ENCODE measurements at regions not wholly inside any gene's neighbourhood (a gene's known extent, or its start where the extent isn't known, plus 50 kb on each side); places are given as distances from the start of the nearest gene placed in this dataset.

DNA sequence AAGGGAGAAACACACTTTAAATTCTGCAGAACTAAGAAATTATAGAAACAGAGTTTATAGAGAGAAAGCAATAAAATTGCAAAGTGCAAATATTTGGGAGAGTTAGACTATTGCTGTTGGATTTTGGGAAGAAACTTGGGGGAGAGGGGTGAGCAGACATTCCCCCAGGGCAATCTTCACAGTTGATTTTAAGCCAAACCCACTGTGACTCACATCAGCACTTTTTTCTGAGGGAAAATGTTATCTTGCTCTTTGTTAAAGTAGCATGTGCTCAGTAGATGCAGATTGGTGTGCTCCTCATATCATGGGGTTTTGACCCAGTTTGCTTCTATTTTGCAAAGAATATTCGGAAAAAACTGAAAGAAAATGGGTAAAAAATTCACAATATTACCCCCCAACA, 367.6 kb downstream of the CDH11 start:
- 62% methylated on average over 1 of the region's 1 CpG for WGBS
- H3K27me3 ChIP-seq (ENCODE audit: control insufficient read depth, insufficient read depth), result no peaks in the 10 kb centered on the region
- H3K4me3 ChIP-seq (ENCODE audit: low read length), result no peak overlapping the region
- H3K9me3 ChIP-seq (ENCODE audit: control insufficient read depth, low read length), result no peaks in the 10 kb centered on the region
- no peaks in the 10 kb centered on the region for H3K4me1 ChIP-seq (ENCODE audit: control insufficient read depth, insufficient read depth, low read length)
- DNase-seq (no peak), ATAC-seq (no peak)
- intact Hi-C loops (cut with DNase I), result no loop called here
- no peak overlapping the region for H3K27ac ChIP-seq (ENCODE audit: low read length)

DNA sequence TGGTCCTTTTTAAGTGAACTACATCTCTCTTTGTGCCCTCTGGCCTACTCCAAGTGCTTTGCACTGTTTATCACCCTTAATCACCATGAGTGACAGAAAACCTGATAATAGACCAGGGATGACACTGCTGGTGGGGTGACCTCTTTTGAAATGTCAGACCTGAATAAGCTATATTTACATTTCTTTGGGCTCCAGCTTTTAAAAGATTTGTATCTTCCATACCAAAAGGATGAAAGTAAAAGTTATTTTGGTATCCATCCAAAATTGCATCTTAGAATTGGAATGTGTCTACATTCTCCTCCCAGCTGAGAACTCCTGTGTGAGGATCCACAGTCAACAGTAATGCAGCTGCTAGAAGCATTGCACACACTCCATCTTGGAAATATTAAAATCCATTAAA, 370.0 kb downstream of the CDH11 start:
- H3K4me1 ChIP-seq (ENCODE audit: control insufficient read depth, insufficient read depth, low read length), result no peaks in the 10 kb centered on the region
- ATAC-seq (no peak), DNase-seq (no peak)
- no peaks in the 10 kb centered on the region for H3K9me3 ChIP-seq (ENCODE audit: control insufficient read depth, low read length)
- no peak overlapping the region for H3K27ac ChIP-seq (ENCODE audit: low read length)
- H3K27me3 ChIP-seq (ENCODE audit: control insufficient read depth, insufficient read depth), result no peaks in the 10 kb centered on the region
- no peak overlapping the region for H3K4me3 ChIP-seq (ENCODE audit: low read length)
- intact Hi-C loops (cut with DNase I), result no loop called here

DNA sequence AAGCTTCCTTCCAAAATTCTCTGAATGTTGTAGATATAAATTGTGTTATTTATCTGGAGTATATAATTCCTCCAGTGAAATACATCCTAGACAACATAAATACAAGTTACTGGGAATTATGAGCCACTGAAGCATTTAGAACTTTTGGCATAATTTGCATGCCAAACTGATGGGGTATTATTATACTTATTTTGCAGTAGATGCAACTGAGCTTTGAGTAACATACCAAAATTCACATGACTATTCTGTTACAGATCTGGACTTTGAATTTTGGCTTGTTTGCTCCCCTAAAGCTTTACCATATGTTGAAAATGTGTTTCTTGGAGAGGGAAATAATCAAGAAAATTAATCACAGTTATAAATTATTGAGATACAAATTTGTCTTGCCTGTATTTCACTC, 372.5 kb downstream of the CDH11 start:
- no peak for DNase-seq
- intact Hi-C loops (cut with DNase I), result no loop called here
- no peak for ATAC-seq
- Histone ChIP-seq H3K4me1 (ENCODE audit: control insufficient read depth, insufficient read depth, low read length) (no peaks in the 10 kb centered on the region), H3K9me3 (ENCODE audit: control insufficient read depth, low read length) (no peaks in the 10 kb centered on the region), H3K27me3 (ENCODE audit: control insufficient read depth, insufficient read depth) (no peaks in the 10 kb centered on the region), H3K27ac (ENCODE audit: low read length) (no peak overlapping the region), H3K4me3 (ENCODE audit: low read length) (no peak overlapping the region)

DNA sequence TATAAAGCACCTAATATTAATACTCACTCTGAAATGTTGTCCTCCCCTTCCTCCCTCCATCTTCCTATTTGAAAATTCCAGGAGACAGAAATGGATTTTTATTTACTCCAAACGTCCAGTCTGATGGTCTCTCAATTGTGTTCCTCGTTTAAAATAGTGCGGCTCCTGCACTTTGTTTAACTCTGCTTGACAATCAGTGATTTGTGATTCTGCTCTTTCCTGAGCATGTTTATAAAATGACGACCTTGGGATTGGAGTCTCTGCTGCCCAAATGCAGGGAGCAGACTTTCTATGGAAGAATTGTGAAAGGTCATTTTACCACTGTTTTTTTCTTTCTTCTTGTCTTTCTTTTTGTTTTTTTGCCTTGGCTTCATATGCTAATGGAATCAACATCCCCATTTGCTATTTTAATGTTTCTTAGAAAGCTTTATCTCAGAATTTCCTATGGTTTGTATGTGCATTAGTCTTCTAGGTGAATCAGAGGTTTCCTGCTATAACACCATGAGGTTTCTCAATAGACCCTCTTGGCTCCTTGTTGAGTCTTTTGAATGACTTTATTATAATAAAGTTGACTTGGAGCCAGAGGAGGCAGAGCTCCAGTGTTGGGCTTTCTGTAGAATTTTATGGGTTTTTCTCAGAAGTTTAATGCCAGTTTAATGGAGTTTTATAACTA, 376.5 kb downstream of the CDH11 start:
- no peak for ATAC-seq
- no peaks in the 10 kb centered on the region for H3K27me3 ChIP-seq (ENCODE audit: control insufficient read depth, insufficient read depth)
- H3K9me3 ChIP-seq (ENCODE audit: control insufficient read depth, low read length), result no peaks in the 10 kb centered on the region
- DNase-seq, result no peak
- H3K4me1 ChIP-seq (ENCODE audit: control insufficient read depth, insufficient read depth, low read length), result no peaks in the 10 kb centered on the region
- H3K4me3 ChIP-seq (ENCODE audit: low read length), result no peak overlapping the region
- 30% methylated on average over 4 of the region's 4 CpGs for WGBS
- intact Hi-C loops (cut with DNase I), result no loop called here
- H3K27ac ChIP-seq (ENCODE audit: low read length), result no peak overlapping the region

DNA sequence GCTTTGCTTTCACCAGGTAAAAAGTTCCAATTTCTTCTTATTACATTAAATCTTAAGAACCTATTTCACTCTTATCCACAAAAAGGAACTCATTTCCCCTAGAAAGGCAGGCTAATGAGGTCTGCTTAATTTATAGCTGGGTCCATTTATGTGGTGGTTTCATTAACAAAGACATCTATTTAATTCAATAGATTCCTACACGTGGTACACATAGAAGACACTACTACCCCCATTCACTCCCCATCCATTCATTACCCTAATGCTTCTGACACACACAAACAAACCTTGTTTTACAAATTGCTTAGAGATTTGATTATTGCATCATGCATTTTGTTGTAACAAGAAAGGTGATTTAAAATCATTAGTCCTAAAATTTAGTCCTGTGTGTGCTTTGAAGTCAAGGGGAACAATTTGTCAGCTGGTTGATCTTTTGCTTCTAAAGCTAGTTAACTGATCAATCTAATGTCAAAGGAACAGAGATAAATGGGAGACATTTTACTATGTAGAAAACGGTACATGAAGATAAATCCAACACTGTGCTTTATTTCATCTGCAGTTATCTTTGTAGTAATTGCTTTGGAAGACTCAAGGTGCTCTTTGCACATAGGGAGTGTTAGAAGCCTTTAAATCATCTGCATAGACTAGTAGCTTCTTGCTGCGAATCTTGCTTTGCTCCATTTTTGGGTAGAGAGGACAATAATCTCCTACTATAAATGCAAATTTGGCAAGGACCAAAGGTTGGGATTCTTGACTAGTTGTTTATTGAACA, 379.2 kb downstream of the CDH11 start:
- intact Hi-C loops (cut with DNase I), result no loop called here
- DNase-seq (no peak), ATAC-seq (no peak)
- 70% methylated on average over 3 of the region's 3 CpGs for WGBS
- no peaks in the 10 kb centered on the region for H3K4me1 ChIP-seq (ENCODE audit: control insufficient read depth, insufficient read depth, low read length)
- H3K4me3 ChIP-seq (ENCODE audit: low read length), result no peak overlapping the region
- no peaks in the 10 kb centered on the region for H3K27me3 ChIP-seq (ENCODE audit: control insufficient read depth, insufficient read depth)
- H3K27ac ChIP-seq (ENCODE audit: low read length), result no peak overlapping the region
- H3K9me3 ChIP-seq (ENCODE audit: control insufficient read depth, low read length), result no peaks in the 10 kb centered on the region

DNA sequence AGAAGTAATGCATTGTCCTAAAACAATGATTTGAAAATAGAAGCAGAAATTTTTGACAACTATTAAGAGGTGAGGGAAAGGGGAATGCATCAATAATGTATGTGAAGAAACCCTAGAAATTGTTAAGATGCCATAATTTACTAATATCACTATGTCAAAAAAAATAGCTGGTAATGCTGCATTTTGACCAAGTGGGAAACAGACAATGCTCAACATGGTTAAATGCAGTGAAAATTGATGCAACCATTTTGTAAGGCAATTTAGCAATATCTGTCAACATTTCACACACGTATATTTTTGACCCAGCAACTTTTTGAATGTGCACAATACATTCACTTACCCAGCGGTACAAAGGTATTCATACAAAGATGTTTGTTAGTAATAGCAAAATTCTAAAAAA, 381.6 kb downstream of the CDH11 start:
- WGBS, result 61% methylated on average over 2 of the region's 2 CpGs
- intact Hi-C loops (cut with DNase I), result no loop called here
- Histone ChIP-seq H3K9me3 (ENCODE audit: control insufficient read depth, low read length) (no peaks in the 10 kb centered on the region), H3K27ac (ENCODE audit: low read length) (no peak overlapping the region), H3K27me3 (ENCODE audit: control insufficient read depth, insufficient read depth) (no peaks in the 10 kb centered on the region), H3K4me3 (ENCODE audit: low read length) (no peak overlapping the region), H3K4me1 (ENCODE audit: control insufficient read depth, insufficient read depth, low read length) (no peaks in the 10 kb centered on the region)
- ATAC-seq (no peak), DNase-seq (no peak)

DNA sequence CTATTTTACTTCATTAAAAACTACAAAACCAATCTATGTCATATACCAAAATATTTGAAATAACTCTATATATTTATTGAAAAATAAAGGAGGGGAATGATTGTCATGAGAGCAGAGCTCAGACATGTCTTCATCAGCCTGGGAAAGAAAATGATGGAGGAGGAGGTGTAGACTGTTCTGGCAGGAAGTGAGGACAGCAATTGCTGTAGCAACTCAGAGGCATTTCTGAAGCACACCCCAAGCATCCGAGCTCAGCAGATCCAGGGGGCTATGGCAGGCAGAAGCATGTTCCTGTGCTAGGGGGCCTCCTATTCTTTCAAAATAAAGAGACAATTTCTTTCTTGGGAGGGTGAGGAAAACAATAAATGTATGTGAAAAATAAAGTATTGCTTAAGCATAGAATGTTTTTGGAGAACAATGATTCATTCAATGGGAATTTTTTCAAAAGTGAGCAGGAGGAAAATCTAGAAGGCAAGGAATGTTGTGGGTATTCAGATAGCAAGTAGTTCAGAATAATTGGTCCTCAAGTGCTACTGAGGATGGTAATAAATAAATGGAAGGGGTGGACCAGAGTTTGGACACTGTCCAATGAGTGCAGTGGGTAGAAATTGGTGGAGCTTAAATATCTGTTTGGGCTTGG, 383.4 kb downstream of the CDH11 start:
- Histone ChIP-seq H3K9me3 (ENCODE audit: control insufficient read depth, low read length) (no peaks in the 10 kb centered on the region), H3K4me3 (ENCODE audit: low read length) (no peak overlapping the region), H3K27ac (ENCODE audit: low read length) (no peak overlapping the region), H3K4me1 (ENCODE audit: control insufficient read depth, insufficient read depth, low read length) (no peaks in the 10 kb centered on the region), H3K27me3 (ENCODE audit: control insufficient read depth, insufficient read depth) (no peaks in the 10 kb centered on the region)
- ATAC-seq (no peak), DNase-seq (no peak)
- intact Hi-C loops (cut with DNase I), result no loop called here
- 60% methylated on average over 1 of the region's 1 CpG for WGBS

DNA sequence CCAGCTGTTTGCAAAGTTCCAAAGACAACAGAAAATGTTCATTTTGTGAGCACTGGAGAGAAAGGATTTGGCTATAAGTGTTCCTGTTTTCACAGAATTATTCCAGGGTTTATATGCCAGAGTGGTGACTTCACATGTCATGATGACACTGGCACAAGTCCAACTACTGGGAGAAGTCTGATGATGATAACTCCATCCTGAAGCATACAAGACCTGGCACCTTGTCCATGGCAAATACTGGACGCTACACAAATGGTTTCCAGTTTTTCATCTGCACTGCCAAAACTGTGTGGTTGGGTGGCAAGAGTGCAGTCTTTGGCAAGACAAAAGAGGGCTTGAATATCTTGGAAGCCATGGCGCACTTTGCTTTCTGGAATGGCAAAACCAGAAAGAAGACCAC, 385.0 kb downstream of the CDH11 start:
- H3K4me1 ChIP-seq (ENCODE audit: control insufficient read depth, insufficient read depth, low read length), result no peaks in the 10 kb centered on the region
- H3K27me3 ChIP-seq (ENCODE audit: control insufficient read depth, insufficient read depth), result no peaks in the 10 kb centered on the region
- no peaks in the 10 kb centered on the region for H3K9me3 ChIP-seq (ENCODE audit: control insufficient read depth, low read length)
- DNase-seq (no peak), ATAC-seq (no peak)
- H3K4me3 ChIP-seq (ENCODE audit: low read length), result no peak overlapping the region
- WGBS, result 77% methylated on average over 2 of the region's 2 CpGs
- H3K27ac ChIP-seq (ENCODE audit: low read length), result no peak overlapping the region
- intact Hi-C loops (cut with DNase I), result no loop called here

DNA sequence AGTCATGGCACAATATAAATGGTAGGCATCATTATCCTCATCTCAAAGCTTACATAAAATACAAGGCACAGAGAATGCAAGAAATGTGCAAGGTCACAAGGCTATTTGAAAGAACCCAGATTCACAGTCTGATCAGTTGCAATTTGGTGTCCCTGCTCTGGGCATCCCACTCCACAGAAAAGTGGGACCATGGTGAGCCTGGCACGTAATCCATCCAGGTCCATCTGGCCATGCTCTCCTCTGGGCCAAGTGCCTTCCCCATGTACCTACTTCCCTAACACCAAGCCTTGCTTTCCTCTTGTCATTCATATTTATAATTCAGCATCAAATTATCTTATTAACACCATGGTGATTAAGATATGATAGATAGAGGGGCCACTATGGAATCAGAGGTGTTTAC, 390.0 kb downstream of the CDH11 start:
- Histone ChIP-seq H3K4me3 (ENCODE audit: low read length) (no peak overlapping the region), H3K27me3 (ENCODE audit: control insufficient read depth, insufficient read depth) (no peaks in the 10 kb centered on the region), H3K27ac (ENCODE audit: low read length) (no peak overlapping the region), H3K9me3 (ENCODE audit: control insufficient read depth, low read length) (no peaks in the 10 kb centered on the region), H3K4me1 (ENCODE audit: control insufficient read depth, insufficient read depth, low read length) (no peaks in the 10 kb centered on the region)
- 91% methylated on average over 1 of the region's 1 CpG for WGBS
- no peak for ATAC-seq
- DNase-seq, result no peak
- intact Hi-C loops (cut with DNase I), result no loop called here

DNA sequence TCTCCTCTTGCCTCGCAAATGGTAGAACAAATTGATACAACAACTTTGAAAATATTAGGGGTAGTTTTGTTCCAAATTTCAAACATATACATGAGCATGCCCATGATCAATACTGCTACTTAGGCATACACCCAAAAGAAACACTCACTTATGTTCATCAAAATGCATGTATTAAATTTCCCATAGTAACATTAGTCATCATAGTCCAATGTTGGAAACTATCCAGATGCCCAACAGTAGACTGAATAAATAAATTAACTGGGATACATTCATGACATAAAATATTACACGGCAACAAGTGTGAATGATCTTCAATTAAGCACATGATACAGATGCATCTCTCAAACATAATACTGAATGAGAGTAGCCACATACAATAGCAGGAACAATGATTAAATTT, 391.6 kb downstream of the CDH11 start:
- H3K4me1 ChIP-seq (ENCODE audit: control insufficient read depth, insufficient read depth, low read length), result no peaks in the 10 kb centered on the region
- no peak for ATAC-seq
- no peak for DNase-seq
- intact Hi-C loops (cut with DNase I), result no loop called here
- H3K4me3 ChIP-seq (ENCODE audit: low read length), result no peak overlapping the region
- H3K27me3 ChIP-seq (ENCODE audit: control insufficient read depth, insufficient read depth), result no peaks in the 10 kb centered on the region
- WGBS, result 91% methylated on average over 2 of the region's 2 CpGs
- no peaks in the 10 kb centered on the region for H3K9me3 ChIP-seq (ENCODE audit: control insufficient read depth, low read length)
- no peak overlapping the region for H3K27ac ChIP-seq (ENCODE audit: low read length)

DNA sequence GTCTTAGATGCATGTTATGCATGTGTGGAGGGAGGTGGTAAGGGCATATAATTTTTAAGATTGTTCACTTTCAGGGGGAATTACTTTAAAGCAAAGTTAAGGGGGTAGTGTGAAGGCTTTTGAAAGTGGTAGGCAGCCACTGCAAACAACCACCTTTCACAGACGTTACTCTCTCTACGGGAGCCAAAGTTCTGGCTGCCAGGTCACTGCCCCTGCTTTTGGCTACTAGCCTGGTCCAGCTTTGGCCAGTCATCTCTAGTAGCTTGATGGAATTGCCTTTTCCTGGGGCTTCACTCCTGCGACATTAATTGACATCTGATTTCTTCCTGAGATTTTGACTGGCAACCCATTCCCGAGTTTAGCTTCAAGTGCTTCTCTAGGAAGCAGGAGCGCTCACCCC, 397.5 kb downstream of the CDH11 start:
- Histone ChIP-seq H3K4me1 (ENCODE audit: control insufficient read depth, insufficient read depth, low read length) (no peaks in the 10 kb centered on the region), H3K9me3 (ENCODE audit: control insufficient read depth, low read length) (no peaks in the 10 kb centered on the region), H3K4me3 (ENCODE audit: low read length) (no peak overlapping the region), H3K27ac (ENCODE audit: low read length) (no peak overlapping the region), H3K27me3 (ENCODE audit: control insufficient read depth, insufficient read depth) (no peaks in the 10 kb centered on the region)
- ATAC-seq (no peak), DNase-seq (no peak)
- 78% methylated on average over 5 of the region's 5 CpGs for whole genome bisulfite sequencing
- intact Hi-C loops (cut with DNase I), result no loop called here

Data from right cardiac atrium (tissue), 5 donors.